ENCODE measurements at regions not wholly inside any gene's neighbourhood (a gene's known extent, or its start where the extent isn't known, plus 50 kb on each side); places are given as distances from the start of the nearest gene placed in this dataset.

DNA sequence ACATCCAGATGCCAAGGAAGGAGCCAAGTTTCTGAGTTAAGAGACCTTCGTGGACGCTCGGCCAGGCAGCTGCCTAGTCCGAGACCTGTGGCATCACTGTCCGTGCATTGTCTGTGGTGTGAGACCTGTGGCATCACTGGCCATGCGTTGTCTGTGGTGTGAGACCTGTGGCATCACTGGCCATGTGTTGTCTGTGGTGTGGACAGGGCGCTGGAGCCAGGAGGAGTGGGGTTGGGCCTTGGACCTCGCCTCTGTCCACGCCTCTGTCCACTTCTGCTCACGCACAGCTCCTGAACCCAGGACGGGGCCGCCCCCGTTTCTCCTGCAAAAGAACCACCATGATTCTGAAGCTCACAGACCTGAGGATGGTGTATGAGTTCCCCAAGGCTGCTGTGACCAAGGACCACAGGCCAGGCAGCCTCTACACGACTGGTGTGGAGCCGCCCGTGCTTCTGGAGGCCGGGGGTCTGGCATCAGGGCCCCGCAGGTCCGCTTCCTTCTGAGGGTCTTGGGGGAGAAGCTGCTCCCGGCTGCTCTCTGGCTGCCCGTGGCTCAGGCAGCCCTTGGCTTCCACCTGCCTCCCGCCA is 1218.3 kb downstream of the BRD1 start:
- Histone ChIP-seq H3K9me2 (ENCODE audit: insufficient read depth) (no peaks in the 10 kb centered on the region), H3K9me3 (ENCODE audit: low read depth) (no peaks in the 10 kb centered on the region)
- in situ Hi-C loops (cut with MboI): no loop called here

DNA sequence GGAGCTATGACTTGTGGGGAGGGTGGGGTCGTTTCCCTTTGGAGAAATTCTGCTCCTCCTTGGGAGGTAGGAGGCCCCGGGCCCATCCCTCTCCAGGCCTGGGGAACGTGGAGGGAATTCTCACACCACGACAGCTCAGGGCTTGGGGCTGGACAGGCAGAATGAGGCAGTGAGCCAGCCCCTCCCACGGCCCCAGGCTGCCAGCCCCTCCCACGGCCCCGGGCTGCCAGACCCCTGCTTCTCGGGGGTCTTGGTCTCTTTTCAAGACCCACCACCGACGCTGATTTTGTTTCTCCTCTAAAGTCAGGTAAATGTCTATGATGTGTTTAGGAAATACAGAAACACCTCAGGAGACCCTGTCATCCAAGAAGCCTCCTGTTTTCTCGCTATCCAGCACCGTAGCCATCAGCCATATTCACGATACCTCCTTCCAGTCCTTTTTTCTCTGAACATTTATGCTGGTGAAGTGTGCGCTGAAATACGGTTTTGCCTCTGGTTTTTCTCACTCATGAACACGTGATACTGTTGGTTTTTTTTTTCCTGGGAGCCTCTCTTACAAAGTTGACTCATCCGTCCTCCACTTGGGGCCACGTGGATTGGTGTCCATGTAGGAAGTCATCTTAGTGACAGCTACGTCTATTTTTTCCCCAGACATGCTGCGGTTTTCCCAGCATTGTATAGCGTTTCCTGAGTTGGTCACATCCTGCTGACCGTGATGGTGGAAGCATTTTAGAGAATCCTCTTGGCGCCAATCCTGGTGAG is 1219.6 kb downstream of the BRD1 start:
- Histone ChIP-seq H3K4me1 (ENCODE audit: insufficient read depth) (no peaks in the 10 kb centered on the region), H3K4me2 (ENCODE audit: unreplicated experiment) (no peak overlapping the region)

More for the DNA sequence above, 1218.3 kb downstream of the BRD1 start:
- Histone ChIP-seq H3K79me2 (ENCODE audit: insufficient read depth) (no peaks in the 10 kb centered on the region), H3K4me1 (ENCODE audit: insufficient read depth) (no peaks in the 10 kb centered on the region), H4K20me1 (ENCODE audit: insufficient read depth) (no peaks in the 10 kb centered on the region), H3K9ac (no peak overlapping the region), H3F3A (ENCODE audit: insufficient read depth) (no peaks in the 10 kb centered on the region), H2AFZ (no peak overlapping the region), H3K27ac (no peak overlapping the region), H3K4me3 (no peak overlapping the region), H3K36me3 (ENCODE audit: low read depth) (no peaks in the 10 kb centered on the region), H3K4me2 (ENCODE audit: unreplicated experiment) (no peak overlapping the region), H3K27me3 (replicated peaks; ENCODE audit: insufficient read depth) (no peaks in the 10 kb centered on the region)
- DNase-seq: no peak
- 67 to 68% methylated on average over 21 to 22 of the region's 22 CpGs for WGBS, 2 experiments (ENCODE audit: low coverage in 1 of 2, low lambda C conversion rate in 2 of 2, missing lambda C conversion rate in 2 of 2)
- TF ChIP-seq EZH2 (IDR thresholded peaks at IDR 0.05; ENCODE audit: insufficient read depth, poor library complexity, severe bottlenecking) (no peak), EZH2phosphoT487 (IDR thresholded peaks at IDR 0.05; ENCODE audit: insufficient read depth, low read depth) (no peak)

DNA sequence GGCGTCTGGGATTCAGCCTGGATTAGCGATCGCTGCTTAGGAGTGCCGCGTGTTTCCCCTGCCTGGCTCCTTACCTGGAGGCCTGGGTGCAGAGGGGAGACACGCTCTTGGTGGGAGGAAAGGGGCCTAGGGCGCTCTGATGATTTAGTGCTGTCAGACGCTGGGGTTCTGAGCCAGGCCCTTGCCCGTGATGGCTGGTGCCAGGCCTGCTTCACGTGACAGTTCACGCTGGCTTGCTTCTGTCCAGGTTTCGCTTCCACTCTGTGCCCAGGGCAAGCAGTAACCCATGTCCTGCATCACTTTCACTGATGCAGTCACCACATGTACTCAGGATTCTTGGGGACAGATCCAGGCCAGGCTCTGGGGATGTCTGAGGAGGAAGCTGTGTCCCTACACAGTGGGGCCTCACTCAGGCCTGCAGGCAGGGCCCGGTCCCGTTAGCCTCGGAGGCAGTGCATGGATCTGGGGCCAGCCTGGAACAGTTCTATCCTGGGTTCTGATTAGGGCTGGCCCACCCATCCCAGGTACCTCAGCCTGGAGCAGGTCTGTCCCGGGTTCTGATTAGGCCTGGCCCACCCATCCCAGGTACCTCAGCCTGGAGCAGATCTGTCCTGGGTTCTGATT is 1220.9 kb downstream of the BRD1 start:
- no peaks in the 10 kb centered on the region for H3K4me1 ChIP-seq (ENCODE audit: insufficient read depth)
- no peak overlapping the region for H3K9ac ChIP-seq
- no peaks in the 10 kb centered on the region for H3K36me3 ChIP-seq (ENCODE audit: low read depth)
- DNase-seq: no peak
- H3K79me2 ChIP-seq (ENCODE audit: insufficient read depth): no peaks in the 10 kb centered on the region
- H3K9me3 ChIP-seq (ENCODE audit: low read depth): no peaks in the 10 kb centered on the region
- no peaks in the 10 kb centered on the region for H3K27me3 ChIP-seq (replicated peaks; ENCODE audit: insufficient read depth)
- WGBS, 2 experiments (ENCODE audit: low coverage in 1 of 2, low lambda C conversion rate in 2 of 2, missing lambda C conversion rate in 2 of 2): 72 to 80% methylated on average over 16 of the region's 16 CpGs
- H3F3A ChIP-seq (ENCODE audit: insufficient read depth): no peaks in the 10 kb centered on the region
- no peak overlapping the region for H3K27ac ChIP-seq
- no peak overlapping the region for H3K4me2 ChIP-seq (ENCODE audit: unreplicated experiment)
- in situ Hi-C loops (cut with MboI): no loop called here
- no peak overlapping the region for H3K4me3 ChIP-seq
- H2AFZ ChIP-seq: no peak overlapping the region
- no peaks in the 10 kb centered on the region for H3K9me2 ChIP-seq (ENCODE audit: insufficient read depth)
- TF ChIP-seq EZH2phosphoT487 (IDR thresholded peaks at IDR 0.05; ENCODE audit: insufficient read depth, low read depth): no peak
- no peak for TF ChIP-seq EZH2 (IDR thresholded peaks at IDR 0.05; ENCODE audit: insufficient read depth, poor library complexity, severe bottlenecking)
- H4K20me1 ChIP-seq (ENCODE audit: insufficient read depth): no peaks in the 10 kb centered on the region

More for the DNA sequence above, 1219.6 kb downstream of the BRD1 start:
- Histone ChIP-seq H3F3A (ENCODE audit: insufficient read depth) (no peaks in the 10 kb centered on the region), H3K36me3 (ENCODE audit: low read depth) (no peaks in the 10 kb centered on the region), H3K9ac (no peak overlapping the region), H3K79me2 (ENCODE audit: insufficient read depth) (no peaks in the 10 kb centered on the region), H4K20me1 (ENCODE audit: insufficient read depth) (no peaks in the 10 kb centered on the region), H3K9me2 (ENCODE audit: insufficient read depth) (no peaks in the 10 kb centered on the region), H3K27me3 (replicated peaks; ENCODE audit: insufficient read depth) (no peaks in the 10 kb centered on the region), H2AFZ (no peak overlapping the region), H3K9me3 (ENCODE audit: low read depth) (no peaks in the 10 kb centered on the region), H3K27ac (no peak overlapping the region), H3K4me3 (no peak overlapping the region)
- peak; percentile 5 for DNase-seq
- TF ChIP-seq EZH2 (IDR thresholded peaks at IDR 0.05; ENCODE audit: insufficient read depth, poor library complexity, severe bottlenecking): no peak
- in situ Hi-C loops (cut with MboI): no loop called here
- WGBS, 2 experiments (ENCODE audit: low coverage in 1 of 2, low lambda C conversion rate in 2 of 2, missing lambda C conversion rate in 2 of 2): 51 to 54% methylated on average over 19 to 23 of the region's 23 CpGs

DNA sequence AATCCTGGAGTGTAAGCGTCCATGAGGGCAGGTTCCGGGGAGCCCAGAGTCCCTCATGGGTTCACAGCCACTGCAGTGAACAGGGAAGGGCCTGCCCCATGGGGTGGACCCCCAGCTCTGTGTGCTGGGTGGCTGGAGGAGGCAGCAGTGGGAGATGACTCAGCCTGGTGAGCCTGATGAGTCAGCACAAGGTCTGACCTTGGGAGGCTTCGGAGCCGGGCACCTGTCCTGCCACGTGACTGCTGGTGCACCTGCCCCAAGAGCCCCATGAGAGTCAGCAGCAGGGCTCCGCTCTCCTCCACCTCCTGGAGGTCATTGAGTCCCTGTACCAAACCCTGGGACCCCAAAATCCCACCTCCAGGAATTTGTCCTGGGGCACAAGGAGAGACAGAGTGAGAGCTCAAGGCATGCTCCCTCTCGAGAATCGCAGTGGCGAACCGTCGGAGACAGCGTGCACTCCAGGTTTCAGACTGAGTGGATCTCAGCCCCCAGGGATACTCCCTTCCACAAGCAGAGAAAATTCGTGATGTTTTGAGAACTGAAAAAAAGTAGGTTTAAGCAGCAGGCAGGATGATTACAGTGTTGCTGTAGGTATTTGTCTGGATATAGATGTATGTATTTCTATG is 1221.7 kb downstream of the BRD1 start:
- no peaks in the 10 kb centered on the region for H3K36me3 ChIP-seq (ENCODE audit: low read depth)
- H3K4me3 ChIP-seq: no peak overlapping the region
- no peaks in the 10 kb centered on the region for H3K79me2 ChIP-seq (ENCODE audit: insufficient read depth)
- no peak for DNase-seq
- H3K4me2 ChIP-seq (ENCODE audit: unreplicated experiment): no peak overlapping the region
- TF ChIP-seq EZH2 (IDR thresholded peaks at IDR 0.05; ENCODE audit: insufficient read depth, poor library complexity, severe bottlenecking) (no peak), EZH2phosphoT487 (IDR thresholded peaks at IDR 0.05; ENCODE audit: insufficient read depth, low read depth) (no peak)
- no peak overlapping the region for H2AFZ ChIP-seq
- in situ Hi-C loops (cut with MboI): no loop called here
- no peaks in the 10 kb centered on the region for H3K4me1 ChIP-seq (ENCODE audit: insufficient read depth)
- 66 to 84% methylated on average over 11 to 13 of the region's 13 CpGs for WGBS, 2 experiments (ENCODE audit: low coverage in 1 of 2, low lambda C conversion rate in 2 of 2, missing lambda C conversion rate in 2 of 2)
- no peak overlapping the region for H3K9ac ChIP-seq
- H3K27me3 ChIP-seq (replicated peaks; ENCODE audit: insufficient read depth): no peaks in the 10 kb centered on the region
- no peaks in the 10 kb centered on the region for H3K9me2 ChIP-seq (ENCODE audit: insufficient read depth)
- H3K9me3 ChIP-seq (ENCODE audit: low read depth): no peaks in the 10 kb centered on the region
- no peak overlapping the region for H3K27ac ChIP-seq
- no peaks in the 10 kb centered on the region for H4K20me1 ChIP-seq (ENCODE audit: insufficient read depth)
- H3F3A ChIP-seq (ENCODE audit: insufficient read depth): no peaks in the 10 kb centered on the region
